ENCODE measurements at regions not wholly inside any gene's neighbourhood (a gene's known extent, or its start where the extent isn't known, plus 50 kb on each side); places are given as distances from the start of the nearest gene placed in this dataset.

- no peak overlapping the region for H3K4me3 Mint-ChIP-seq
- DNase-seq (ENCODE audit: low spot score in 2 of 2, unreplicated experiment in 2 of 2) = no peak
- H3K27ac Mint-ChIP-seq = no peak overlapping the region
- TF ChIP-seq, protein P1, sequence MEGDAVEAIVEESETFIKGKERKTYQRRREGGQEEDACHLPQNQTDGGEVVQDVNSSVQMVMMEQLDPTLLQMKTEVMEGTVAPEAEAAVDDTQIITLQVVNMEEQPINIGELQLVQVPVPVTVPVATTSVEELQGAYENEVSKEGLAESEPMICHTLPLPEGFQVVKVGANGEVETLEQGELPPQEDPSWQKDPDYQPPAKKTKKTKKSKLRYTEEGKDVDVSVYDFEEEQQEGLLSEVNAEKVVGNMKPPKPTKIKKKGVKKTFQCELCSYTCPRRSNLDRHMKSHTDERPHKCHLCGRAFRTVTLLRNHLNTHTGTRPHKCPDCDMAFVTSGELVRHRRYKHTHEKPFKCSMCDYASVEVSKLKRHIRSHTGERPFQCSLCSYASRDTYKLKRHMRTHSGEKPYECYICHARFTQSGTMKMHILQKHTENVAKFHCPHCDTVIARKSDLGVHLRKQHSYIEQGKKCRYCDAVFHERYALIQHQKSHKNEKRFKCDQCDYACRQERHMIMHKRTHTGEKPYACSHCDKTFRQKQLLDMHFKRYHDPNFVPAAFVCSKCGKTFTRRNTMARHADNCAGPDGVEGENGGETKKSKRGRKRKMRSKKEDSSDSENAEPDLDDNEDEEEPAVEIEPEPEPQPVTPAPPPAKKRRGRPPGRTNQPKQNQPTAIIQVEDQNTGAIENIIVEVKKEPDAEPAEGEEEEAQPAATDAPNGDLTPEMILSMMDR (IDR thresholded peaks at IDR 0.05; ENCODE audit: unreplicated experiment) = no peak
- no peaks in the 10 kb centered on the region for H3K27me3 Mint-ChIP-seq (ENCODE audit: low read depth)
- H3K36me3 Mint-ChIP-seq = no peaks in the 10 kb centered on the region
- H3K4me1 Mint-ChIP-seq = no peaks in the 10 kb centered on the region
- H3K9me3 Mint-ChIP-seq = no peaks in the 10 kb centered on the region
Measured at GRCh38 chr12:74283646-74284045, 254.0 kb upstream of the ATXN7L3B start.

DNA sequence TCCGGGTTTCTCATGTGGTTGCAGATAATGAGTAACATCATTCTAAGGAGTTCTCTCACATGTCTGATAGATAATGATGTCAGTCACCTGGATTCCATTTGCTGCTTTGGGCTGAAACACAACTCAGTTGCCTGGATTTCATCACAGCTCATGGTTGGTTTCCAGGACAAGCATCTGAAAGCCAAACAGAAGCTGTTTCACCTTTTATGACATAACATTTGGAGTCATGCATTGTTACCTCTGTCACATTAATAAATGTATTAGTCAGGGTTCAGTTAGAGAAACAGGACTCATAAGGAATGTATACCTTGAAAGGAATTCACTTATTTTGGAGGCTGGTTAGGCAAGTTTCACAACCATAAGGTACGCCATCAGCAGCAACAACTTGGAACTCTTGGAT lies 251.9 kb upstream of the ATXN7L3B start:
- Mint-ChIP-seq H3K9me3 (no peaks in the 10 kb centered on the region), H3K27me3 (ENCODE audit: low read depth) (no peaks in the 10 kb centered on the region), H3K4me3 (no peak overlapping the region), H3K36me3 (no peaks in the 10 kb centered on the region), H3K4me1 (peaks cover 3% of the 10 kb centered on the region), H3K27ac (no peak overlapping the region)
- DNase-seq (ENCODE audit: low spot score in 2 of 2, unreplicated experiment in 2 of 2) = no peak
- TF ChIP-seq, protein P1 (IDR thresholded peaks at IDR 0.05; ENCODE audit: unreplicated experiment) = no peak

DNA sequence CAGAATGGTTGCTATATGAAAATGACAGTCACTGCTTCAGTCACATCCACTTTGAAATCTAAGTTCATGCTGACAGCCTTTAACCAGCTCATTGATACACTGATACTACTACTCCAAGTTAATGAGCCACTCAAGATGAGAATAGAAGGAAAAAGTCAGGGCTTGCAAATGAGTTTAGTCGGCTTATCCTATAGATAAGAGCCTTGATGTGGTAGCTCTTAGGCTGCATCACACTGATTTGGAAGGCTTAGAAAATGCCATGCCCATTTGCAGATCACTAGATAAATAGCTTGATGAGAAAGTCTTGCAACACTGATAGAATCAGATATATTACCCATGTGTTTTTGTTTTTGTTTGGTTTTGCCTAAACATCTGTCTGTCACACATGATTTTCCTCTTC lies 251.4 kb upstream of the ATXN7L3B start:
- peaks cover 3% of the 10 kb centered on the region for H3K4me1 Mint-ChIP-seq

GRCh38 chr12:74292351-74293194 lies 245.1 kb upstream of the ATXN7L3B start:
- no peak overlapping the region for H3K4me3 Mint-ChIP-seq
- no peak overlapping the region for H3K27ac Mint-ChIP-seq
- TF ChIP-seq, protein P1 (IDR thresholded peaks at IDR 0.05; ENCODE audit: unreplicated experiment) = no peak
- no peak for DNase-seq (ENCODE audit: low spot score in 2 of 2, unreplicated experiment in 2 of 2)
- H3K27me3 Mint-ChIP-seq (ENCODE audit: low read depth) = no peaks in the 10 kb centered on the region
- no peaks in the 10 kb centered on the region for H3K36me3 Mint-ChIP-seq
- peaks cover 3% of the 10 kb centered on the region for H3K4me1 Mint-ChIP-seq
- no peaks in the 10 kb centered on the region for H3K9me3 Mint-ChIP-seq

More for the DNA sequence above, 251.4 kb upstream of the ATXN7L3B start:
- Mint-ChIP-seq H3K9me3 (no peaks in the 10 kb centered on the region), H3K36me3 (no peaks in the 10 kb centered on the region), H3K27me3 (ENCODE audit: low read depth) (no peaks in the 10 kb centered on the region), H3K4me3 (no peak overlapping the region), H3K27ac (no peak overlapping the region)
- no peak for DNase-seq (ENCODE audit: low spot score in 2 of 2, unreplicated experiment in 2 of 2)
- TF ChIP-seq, protein P1 (IDR thresholded peaks at IDR 0.05; ENCODE audit: unreplicated experiment) = no peak

GRCh38 chr12:74293689-74294131 lies 243.9 kb upstream of the ATXN7L3B start:
- Mint-ChIP-seq H3K9me3 (no peaks in the 10 kb centered on the region), H3K27ac (no peak overlapping the region), H3K4me1 (peaks cover 3% of the 10 kb centered on the region), H3K36me3 (no peaks in the 10 kb centered on the region), H3K27me3 (ENCODE audit: low read depth) (no peaks in the 10 kb centered on the region), H3K4me3 (no peak overlapping the region)
- TF ChIP-seq, protein P1 (IDR thresholded peaks at IDR 0.05; ENCODE audit: unreplicated experiment) = no peak
- DNase-seq (ENCODE audit: low spot score in 2 of 2, unreplicated experiment in 2 of 2) = no peak

All from mesothelial cell of epicardium (in vitro differentiated cells).